ENCODE measurements at regions not wholly inside any gene's neighbourhood (a gene's known extent, or its start where the extent isn't known, plus 50 kb on each side); places are given as distances from the start of the nearest gene placed in this dataset.

DNA sequence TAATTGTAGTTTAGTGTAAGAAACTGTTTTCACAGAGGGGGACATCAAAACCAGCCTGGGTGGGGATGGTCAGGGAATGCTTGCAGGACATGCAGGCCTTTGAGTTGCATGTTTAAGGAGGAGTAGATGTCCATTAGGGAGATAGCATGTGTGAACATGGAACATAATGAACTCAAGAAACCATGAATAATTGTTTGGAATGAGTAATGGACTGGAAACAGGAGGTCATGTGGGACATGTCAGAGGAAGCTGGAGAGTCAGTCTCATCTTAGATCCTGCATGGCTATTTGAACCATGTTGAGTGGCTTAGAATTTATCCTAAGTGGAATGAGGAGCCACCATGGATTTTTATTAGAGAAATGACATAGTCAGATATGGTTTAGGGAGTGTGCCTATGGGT is 86.4 kb downstream of the RPE65 start:
- TF ChIP-seq, protein P1, sequence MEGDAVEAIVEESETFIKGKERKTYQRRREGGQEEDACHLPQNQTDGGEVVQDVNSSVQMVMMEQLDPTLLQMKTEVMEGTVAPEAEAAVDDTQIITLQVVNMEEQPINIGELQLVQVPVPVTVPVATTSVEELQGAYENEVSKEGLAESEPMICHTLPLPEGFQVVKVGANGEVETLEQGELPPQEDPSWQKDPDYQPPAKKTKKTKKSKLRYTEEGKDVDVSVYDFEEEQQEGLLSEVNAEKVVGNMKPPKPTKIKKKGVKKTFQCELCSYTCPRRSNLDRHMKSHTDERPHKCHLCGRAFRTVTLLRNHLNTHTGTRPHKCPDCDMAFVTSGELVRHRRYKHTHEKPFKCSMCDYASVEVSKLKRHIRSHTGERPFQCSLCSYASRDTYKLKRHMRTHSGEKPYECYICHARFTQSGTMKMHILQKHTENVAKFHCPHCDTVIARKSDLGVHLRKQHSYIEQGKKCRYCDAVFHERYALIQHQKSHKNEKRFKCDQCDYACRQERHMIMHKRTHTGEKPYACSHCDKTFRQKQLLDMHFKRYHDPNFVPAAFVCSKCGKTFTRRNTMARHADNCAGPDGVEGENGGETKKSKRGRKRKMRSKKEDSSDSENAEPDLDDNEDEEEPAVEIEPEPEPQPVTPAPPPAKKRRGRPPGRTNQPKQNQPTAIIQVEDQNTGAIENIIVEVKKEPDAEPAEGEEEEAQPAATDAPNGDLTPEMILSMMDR (IDR thresholded peaks at IDR 0.05; ENCODE audit: control extremely low read depth in 1 of 3, insufficient read depth in 1 of 3, low read depth in 1 of 3, low read length in 3 of 3): no peak
- TF ChIP-seq YY1 (IDR thresholded peaks at IDR 0.05; ENCODE audit: low read depth, low read length): no peak
- no peak for TF ChIP-seq FOSL1 (IDR thresholded peaks at IDR 0.05; ENCODE audit: insufficient read depth, low read depth, low read length)
- no peak for TF ChIP-seq MAFK (IDR thresholded peaks at IDR 0.05; ENCODE audit: low read depth, low read length)
- TF ChIP-seq SP2 (IDR thresholded peaks at IDR 0.05; ENCODE audit: low read length): no peak
- TF ChIP-seq POLR2A (IDR thresholded peaks at IDR 0.05; ENCODE audit: control extremely low read depth in 1 of 2, low read depth in 2 of 2, low read length in 2 of 2): no peak
- TF ChIP-seq, protein P2, sequence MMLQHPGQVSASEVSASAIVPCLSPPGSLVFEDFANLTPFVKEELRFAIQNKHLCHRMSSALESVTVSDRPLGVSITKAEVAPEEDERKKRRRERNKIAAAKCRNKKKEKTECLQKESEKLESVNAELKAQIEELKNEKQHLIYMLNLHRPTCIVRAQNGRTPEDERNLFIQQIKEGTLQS (IDR thresholded peaks at IDR 0.05; ENCODE audit: insufficient read depth, low read depth, low read length): no peak
- TF ChIP-seq RAD21 (IDR thresholded peaks at IDR 0.05 in 1 of 2, conservative IDR thresholded peaks at IDR 0.05 in 1 of 2; ENCODE audit: low read depth in 2 of 2, low read length in 2 of 2): no peak
- TF ChIP-seq RXRA (IDR thresholded peaks at IDR 0.05; ENCODE audit: insufficient read depth, low read depth, low read length): no peak
- no peak for TF ChIP-seq GABPA (IDR thresholded peaks at IDR 0.05; ENCODE audit: borderline replicate concordance, insufficient read depth, low read length)
- TF ChIP-seq SP1 (IDR thresholded peaks at IDR 0.05; ENCODE audit: low read depth, low read length): no peak
- TF ChIP-seq EGR1 (IDR thresholded peaks at IDR 0.05; ENCODE audit: borderline replicate concordance, low read depth, low read length): no peak
- no peak for TF ChIP-seq EP300 (IDR thresholded peaks at IDR 0.05; ENCODE audit: borderline replicate concordance in 1 of 2, low read depth in 2 of 2, low read length in 2 of 2)
- no peak for TF ChIP-seq CHD1 (IDR thresholded peaks at IDR 0.05; ENCODE audit: low read depth, low read length)
